ENCODE measurements at regions not wholly inside any gene's neighbourhood (a gene's known extent, or its start where the extent isn't known, plus 50 kb on each side); places are given as distances from the start of the nearest gene placed in this dataset.

- no peak overlapping the region for H3K4me3 ChIP-seq (IDR thresholded peaks at IDR 0.05; ENCODE audit: insufficient read depth, low read depth, low read length)
- H3K79me2 ChIP-seq (ENCODE audit: insufficient read depth, low read depth), result no peaks in the 10 kb centered on the region
- H4K20me1 ChIP-seq (ENCODE audit: insufficient read depth), result no peaks in the 10 kb centered on the region
- TF ChIP-seq CTCF (conservative IDR thresholded peaks at IDR 0.05; ENCODE audit: low read depth, low read length), result no peak
- no peak overlapping the region for H3K27ac ChIP-seq
- no peaks in the 10 kb centered on the region for H3K4me1 ChIP-seq (ENCODE audit: low read depth, poor library complexity, severe bottlenecking)
- H3K36me3 ChIP-seq (ENCODE audit: insufficient read depth), result no peaks in the 10 kb centered on the region
- H3K27me3 ChIP-seq (ENCODE audit: insufficient read depth, low read depth), result no peaks in the 10 kb centered on the region
- no peak overlapping the region for H2AFZ ChIP-seq (ENCODE audit: low read depth)
- H3K9ac ChIP-seq, result no peak overlapping the region
- no peak overlapping the region for H3K4me2 ChIP-seq
Measured at GRCh38 chr18:78145096-78145495, 834.5 kb upstream of the SALL3 start.

GRCh38 chr18:78146136-78147085 is 833.2 kb upstream of the SALL3 start:
- Histone ChIP-seq H3K4me3 (IDR thresholded peaks at IDR 0.05; ENCODE audit: insufficient read depth, low read depth, low read length) (no peak overlapping the region), H3K27me3 (ENCODE audit: insufficient read depth, low read depth) (no peaks in the 10 kb centered on the region), H3K4me2 (no peak overlapping the region), H3K9ac (no peak overlapping the region), H3K79me2 (ENCODE audit: insufficient read depth, low read depth) (no peaks in the 10 kb centered on the region), H3K36me3 (ENCODE audit: insufficient read depth) (no peaks in the 10 kb centered on the region), H3K4me1 (ENCODE audit: low read depth, poor library complexity, severe bottlenecking) (no peaks in the 10 kb centered on the region), H2AFZ (ENCODE audit: low read depth) (no peak overlapping the region), H3K27ac (no peak overlapping the region), H4K20me1 (ENCODE audit: insufficient read depth) (no peaks in the 10 kb centered on the region)
- TF ChIP-seq CTCF (conservative IDR thresholded peaks at IDR 0.05; ENCODE audit: low read depth, low read length), result no peak

DNA sequence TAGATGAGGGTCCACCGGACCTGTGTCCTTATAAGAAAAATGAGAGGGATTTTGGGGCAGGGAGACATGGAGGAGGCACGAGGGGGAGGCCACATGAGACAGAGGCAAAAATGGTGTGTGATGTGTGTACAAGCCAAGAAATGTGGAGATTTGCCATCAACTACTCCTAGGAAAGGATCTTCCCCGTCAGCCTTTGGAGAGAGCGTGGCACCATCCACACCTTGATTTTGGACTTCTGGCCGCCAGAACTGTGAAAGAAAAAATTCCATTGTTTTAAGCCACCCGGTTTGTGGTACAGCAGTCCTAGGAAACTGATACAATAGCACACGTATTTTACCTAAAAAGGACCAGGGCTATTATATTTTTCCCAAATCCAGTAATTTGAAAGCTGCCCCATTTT is 829.0 kb upstream of the SALL3 start:
- Histone ChIP-seq H4K20me1 (ENCODE audit: insufficient read depth) (no peaks in the 10 kb centered on the region), H3K36me3 (ENCODE audit: insufficient read depth) (no peaks in the 10 kb centered on the region), H2AFZ (ENCODE audit: low read depth) (no peak overlapping the region), H3K27me3 (ENCODE audit: insufficient read depth, low read depth) (no peaks in the 10 kb centered on the region), H3K79me2 (ENCODE audit: insufficient read depth, low read depth) (no peaks in the 10 kb centered on the region), H3K9ac (no peak overlapping the region), H3K4me3 (IDR thresholded peaks at IDR 0.05; ENCODE audit: insufficient read depth, low read depth, low read length) (no peak overlapping the region), H3K27ac (no peak overlapping the region), H3K4me1 (ENCODE audit: low read depth, poor library complexity, severe bottlenecking) (no peaks in the 10 kb centered on the region), H3K4me2 (no peak overlapping the region)
- TF ChIP-seq CTCF (conservative IDR thresholded peaks at IDR 0.05; ENCODE audit: low read depth, low read length), result no peak

DNA sequence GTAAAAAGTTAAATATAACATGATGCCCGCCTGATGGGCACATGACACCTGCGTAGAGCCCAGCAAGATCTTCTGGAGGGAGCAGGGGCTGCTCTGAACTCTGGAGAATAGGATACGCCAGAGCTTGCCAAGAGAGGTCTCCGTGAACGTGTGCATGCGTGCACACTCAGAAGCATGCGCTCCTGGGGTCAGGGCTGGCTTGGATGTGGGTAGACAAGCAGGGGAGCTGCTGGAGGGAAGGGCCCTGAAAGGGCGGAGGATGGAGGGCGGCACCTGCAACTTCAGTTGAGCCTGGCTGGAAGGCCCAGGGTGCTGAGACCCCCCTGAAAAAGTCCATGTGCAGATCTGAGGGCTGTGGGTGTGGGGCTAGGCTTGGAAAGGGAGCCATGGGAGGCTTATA is 828.4 kb upstream of the SALL3 start:
- Histone ChIP-seq H3K4me3 (IDR thresholded peaks at IDR 0.05; ENCODE audit: insufficient read depth, low read depth, low read length) (no peak overlapping the region), H3K79me2 (ENCODE audit: insufficient read depth, low read depth) (no peaks in the 10 kb centered on the region), H3K36me3 (ENCODE audit: insufficient read depth) (no peaks in the 10 kb centered on the region), H3K27ac (no peak overlapping the region), H3K9ac (no peak overlapping the region), H3K4me2 (no peak overlapping the region), H3K4me1 (ENCODE audit: low read depth, poor library complexity, severe bottlenecking) (no peaks in the 10 kb centered on the region), H2AFZ (ENCODE audit: low read depth) (no peak overlapping the region), H3K27me3 (ENCODE audit: insufficient read depth, low read depth) (no peaks in the 10 kb centered on the region), H4K20me1 (ENCODE audit: insufficient read depth) (no peaks in the 10 kb centered on the region)
- TF ChIP-seq CTCF (conservative IDR thresholded peaks at IDR 0.05; ENCODE audit: low read depth, low read length), result no peak

Measured in KMS-11 (cell line).